ENCODE measurements at regions not wholly inside any gene's neighbourhood (a gene's known extent, or its start where the extent isn't known, plus 50 kb on each side); places are given as distances from the start of the nearest gene placed in this dataset.

GRCh38 chr9:108150736-108151586 is 661.4 kb upstream of the KLF4 start:
- TF ChIP-seq, protein P1, sequence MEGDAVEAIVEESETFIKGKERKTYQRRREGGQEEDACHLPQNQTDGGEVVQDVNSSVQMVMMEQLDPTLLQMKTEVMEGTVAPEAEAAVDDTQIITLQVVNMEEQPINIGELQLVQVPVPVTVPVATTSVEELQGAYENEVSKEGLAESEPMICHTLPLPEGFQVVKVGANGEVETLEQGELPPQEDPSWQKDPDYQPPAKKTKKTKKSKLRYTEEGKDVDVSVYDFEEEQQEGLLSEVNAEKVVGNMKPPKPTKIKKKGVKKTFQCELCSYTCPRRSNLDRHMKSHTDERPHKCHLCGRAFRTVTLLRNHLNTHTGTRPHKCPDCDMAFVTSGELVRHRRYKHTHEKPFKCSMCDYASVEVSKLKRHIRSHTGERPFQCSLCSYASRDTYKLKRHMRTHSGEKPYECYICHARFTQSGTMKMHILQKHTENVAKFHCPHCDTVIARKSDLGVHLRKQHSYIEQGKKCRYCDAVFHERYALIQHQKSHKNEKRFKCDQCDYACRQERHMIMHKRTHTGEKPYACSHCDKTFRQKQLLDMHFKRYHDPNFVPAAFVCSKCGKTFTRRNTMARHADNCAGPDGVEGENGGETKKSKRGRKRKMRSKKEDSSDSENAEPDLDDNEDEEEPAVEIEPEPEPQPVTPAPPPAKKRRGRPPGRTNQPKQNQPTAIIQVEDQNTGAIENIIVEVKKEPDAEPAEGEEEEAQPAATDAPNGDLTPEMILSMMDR (IDR thresholded peaks at IDR 0.05; ENCODE audit: low read length), result no peak
- no peak for TF ChIP-seq EZH2 (IDR thresholded peaks at IDR 0.05; ENCODE audit: borderline replicate concordance, low read length)

Data from OCI-LY1 (cell line).